ENCODE measurements at regions not wholly inside any gene's neighbourhood (a gene's known extent, or its start where the extent isn't known, plus 50 kb on each side); places are given as distances from the start of the nearest gene placed in this dataset.

- DNase-seq: no peak
Observed at GRCh38 chr7:69134316-69134715, 464.0 kb upstream of the AUTS2 start.

GRCh38 chr7:69147631-69148030, 450.6 kb upstream of the AUTS2 start:
- no peak for DNase-seq

GRCh38 chr7:69149804-69150782, 448.2 kb upstream of the AUTS2 start:
- DNase-seq: no peak

GRCh38 chr7:69162326-69162725, 435.9 kb upstream of the AUTS2 start:
- no peak for DNase-seq

GRCh38 chr7:69162931-69163670, 435.2 kb upstream of the AUTS2 start:
- DNase-seq: no peak

GRCh38 chr7:69166979-69167516, 431.2 kb upstream of the AUTS2 start:
- DNase-seq: no peak

GRCh38 chr7:69169386-69169785, 428.9 kb upstream of the AUTS2 start:
- DNase-seq: no peak

GRCh38 chr7:69172357-69173077, 425.8 kb upstream of the AUTS2 start:
- no peak for DNase-seq

GRCh38 chr7:69173341-69173740, 424.9 kb upstream of the AUTS2 start:
- DNase-seq: no peak

GRCh38 chr7:69173846-69174245, 424.4 kb upstream of the AUTS2 start:
- DNase-seq: no peak

GRCh38 chr7:69176841-69177240, 421.4 kb upstream of the AUTS2 start:
- DNase-seq: no peak

- no peak for DNase-seq
Observed at GRCh38 chr7:69177461-69177861, 420.8 kb upstream of the AUTS2 start.

GRCh38 chr7:69177941-69178494, 420.3 kb upstream of the AUTS2 start:
- no peak for DNase-seq

GRCh38 chr7:69180662-69181061, 417.6 kb upstream of the AUTS2 start:
- no peak for DNase-seq

- no peak for DNase-seq
Observed at GRCh38 chr7:69182596-69183467, 415.4 kb upstream of the AUTS2 start.

GRCh38 chr7:69184339-69184738, 413.9 kb upstream of the AUTS2 start:
- DNase-seq: no peak

- DNase-seq: no peak
Observed at GRCh38 chr7:69185170-69185569, 413.1 kb upstream of the AUTS2 start.

- no peak for DNase-seq
Observed at GRCh38 chr7:69186974-69187373, 411.3 kb upstream of the AUTS2 start.

- no peak for DNase-seq
Observed at GRCh38 chr7:69187824-69188333, 410.4 kb upstream of the AUTS2 start.

GRCh38 chr7:69189406-69189805, 408.9 kb upstream of the AUTS2 start:
- DNase-seq: no peak

- no peak for DNase-seq
Observed at GRCh38 chr7:69190025-69190424, 408.2 kb upstream of the AUTS2 start.

Data from NCI-H1048 (cell line).